Stomach (tissue), 8 donors: ENCODE measurements at regions not wholly inside any gene's neighbourhood (a gene's known extent, or its start where the extent isn't known, plus 50 kb on each side); places are given as distances from the start of the nearest gene placed in this dataset.

Source experiments
- DNase-seq, 2 donors: peaks; one replicate each; pipeline versions ENCODE4 v3.0.0 to v3.0.0-alpha.2; 2013 to 2019
- H3K27ac ChIP-seq, 5 donors: fragments of 200-600 bp in 4 of 5; sonication (generic) in 4 of 5; one replicate each; pipeline ENCODE4 v1.5.1; 2013 to 2019; ENCODE audit warnings: mild to moderate bottlenecking in 1 of 5, moderate library complexity in 1 of 5
- H3K27me3 ChIP-seq, 3 donors: fragments of 200-600 bp; sonication (generic); one replicate each; pipeline ENCODE4 v1.5.1; 2017 to 2019; ENCODE audit warnings: mixed run types in 1 of 3
- H3K36me3 ChIP-seq, 4 donors: fragments of 200-600 bp; sonication (generic); 1 replicate in 3 of 4; 2 replicates in 1 of 4; pipeline ENCODE4 v1.5.1; 2016 to 2019
- H3K4me1 ChIP-seq, 4 donors: fragments of 200-600 bp; sonication (generic); one replicate each; pipeline ENCODE4 v1.5.1; 2016 to 2019
- H3K4me3 ChIP-seq, 4 donors: fragments of 200-600 bp; sonication (generic) in 3 of 4; one replicate each; pipeline ENCODE4 v1.5.1; 2016 to 2019; ENCODE audit warnings: mild to moderate bottlenecking in 1 of 4
- H3K9me3 ChIP-seq, 4 donors: fragments of 200-600 bp; sonication (generic); one replicate each; pipeline ENCODE4 v1.5.1; 2016 to 2019
- CTCF ChIP-seq, 7 experiments: fragments of 450-650 bp in 4 of 7; fragments of 200-600 bp in 3 of 7; sonication (generic) in 3 of 7; IDR thresholded peaks; one replicate each; pipeline ENCODE4 v1.5.1; 2016 to 2019; ENCODE audit warnings: antibody characterized with exemption in 7 of 7, control low read depth in 2 of 7, mild to moderate bottlenecking in 1 of 7
- EP300 ChIP-seq: sonication (generic); formaldehyde crosslinking; IDR thresholded peaks from one replicate; pipeline ENCODE4 v1.6.1; 2017; ENCODE audit warnings: antibody characterized with exemption
- POLR2A ChIP-seq, 4 donors: fragments of 450-650 bp; IDR thresholded peaks; one replicate each; pipeline ENCODE4 v1.6.1; 2016; ENCODE audit warnings: antibody characterized with exemption in 4 of 4, control low read depth in 2 of 4, mild to moderate bottlenecking in 1 of 4, moderate library complexity in 1 of 4
- POLR2AphosphoS5 ChIP-seq, 3 donors: sonication (generic); formaldehyde crosslinking; IDR thresholded peaks; one replicate each; pipeline ENCODE4 v1.6.1; 2016; ENCODE audit warnings: antibody characterized with exemption in 3 of 3
- WGBS, 5 donors: extraction: QIAGEN DNeasy Blood & Tissue Kit in 3 of 5; methylation state at CpG; one replicate each; pipeline versions ENCODE4 v1.1.5 to v1.1.7; 2013 to 2018; 5-methylcytosine and 5-hydroxymethylcytosine counted together
- intact Hi-C: fragments of 100-400 bp; cut with DNase I; formaldehyde crosslinking; loops from one replicate; pipeline ENCODE4 v1.15.1; 2023; ENCODE audit warnings: low total_unique reads
- donor health status: healthy with polysubstance abuse.
- donor health status: Bipolar disorder and iron deficiency.
- donor health status: healthy.

DNA sequence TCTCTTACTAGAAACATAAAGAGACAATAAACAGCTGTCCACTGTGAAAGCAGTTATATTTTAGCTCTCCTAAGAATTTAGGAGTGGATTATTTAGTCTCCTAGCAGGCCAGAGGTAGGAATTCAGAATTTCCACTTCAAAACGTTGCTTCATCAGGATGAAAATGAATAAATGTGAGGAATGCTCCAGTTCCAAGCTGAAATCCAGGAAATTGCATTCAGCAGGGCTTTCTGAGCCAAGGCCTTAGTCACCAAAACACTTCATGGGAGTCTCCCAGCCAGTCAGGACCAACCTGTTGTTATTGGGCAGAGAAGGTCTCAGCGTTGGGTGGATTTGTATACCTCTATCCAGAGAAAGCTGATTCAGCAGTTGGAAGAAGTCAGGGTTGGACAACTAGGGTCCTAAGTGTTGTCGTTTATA lies 1040.3 kb downstream of the TLE1 start:
- H3K4me1 ChIP-seq = no peaks in the 10 kb centered on the region
- no peak overlapping the region for H3K4me3 ChIP-seq
- H3K36me3 ChIP-seq = no peaks in the 10 kb centered on the region
- H3K27me3 ChIP-seq = no peaks in the 10 kb centered on the region
- TF ChIP-seq EP300 = no peak
- peak in 2 of 3 donors; percentile 37 to 45 for TF ChIP-seq POLR2AphosphoS5 (IDR thresholded peaks at IDR 0.05)
- no peaks in the 10 kb centered on the region for H3K9me3 ChIP-seq
- peak in 1 of 2 donors; percentile 75 for DNase-seq
- H3K27ac ChIP-seq = peak overlapping the region in 3 of 5 donors; percentile 14 to 39 (median 31)
- 44 to 60% (median 50%) methylated on average over 3 of the region's 3 CpGs for WGBS, 5 donors
- intact Hi-C loops = no loop called here

GRCh38 chr9:80648336-80648735 lies 1041.0 kb downstream of the TLE1 start:
- WGBS, 5 donors = 75 to 89% (median 85%) methylated on average over 1 of the region's 1 CpG
- H3K27ac ChIP-seq = no peak overlapping the region
- TF ChIP-seq POLR2AphosphoS5 (IDR thresholded peaks at IDR 0.05) (no peak), CTCF (IDR thresholded peaks at IDR 0.05) (no peak), POLR2A (IDR thresholded peaks at IDR 0.05) (no peak)
- no peak for DNase-seq
- no peaks in the 10 kb centered on the region for H3K9me3 ChIP-seq
- no peaks in the 10 kb centered on the region for H3K27me3 ChIP-seq
- no peaks in the 10 kb centered on the region for H3K36me3 ChIP-seq
- H3K4me3 ChIP-seq = no peak overlapping the region
- H3K4me1 ChIP-seq = no peaks in the 10 kb centered on the region
- intact Hi-C loops = no loop called here

GRCh38 chr9:80646211-80646610 lies 1043.1 kb downstream of the TLE1 start:
- H3K4me3 ChIP-seq = no peak overlapping the region
- H3K9me3 ChIP-seq = no peaks in the 10 kb centered on the region
- WGBS, 5 donors = 87 to 91% (median 88%) methylated on average over 4 of the region's 4 CpGs
- TF ChIP-seq POLR2AphosphoS5 (IDR thresholded peaks at IDR 0.05) (no peak), CTCF (IDR thresholded peaks at IDR 0.05) (no peak), POLR2A (IDR thresholded peaks at IDR 0.05) (no peak), EP300 (no peak)
- no peaks in the 10 kb centered on the region for H3K27me3 ChIP-seq
- intact Hi-C loops = no loop called here
- no peak overlapping the region for H3K27ac ChIP-seq
- no peak for DNase-seq
- H3K36me3 ChIP-seq = no peaks in the 10 kb centered on the region
- H3K4me1 ChIP-seq = no peaks in the 10 kb centered on the region

DNA sequence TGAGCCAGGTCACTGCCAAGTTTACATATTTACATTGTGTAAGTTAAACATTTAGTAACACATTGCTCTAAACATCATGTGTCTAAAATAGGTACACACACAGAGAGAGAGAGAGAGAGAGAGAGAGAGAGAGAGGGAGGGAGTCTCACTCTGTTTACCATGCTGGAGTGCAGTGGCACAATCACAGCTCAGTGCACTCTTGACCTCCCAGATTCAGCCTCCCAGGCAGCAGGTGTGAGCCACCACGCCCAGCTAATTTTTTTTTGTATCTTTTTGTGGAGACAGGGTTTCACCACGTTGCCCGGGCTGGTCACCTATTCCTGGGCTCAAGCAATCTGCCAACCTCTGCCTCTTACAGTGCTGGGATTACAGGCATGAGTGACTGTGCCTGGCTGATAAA lies 1045.3 kb downstream of the TLE1 start:
- no peaks in the 10 kb centered on the region for H3K36me3 ChIP-seq
- H3K27ac ChIP-seq = no peak overlapping the region
- DNase-seq = peak in 1 of 2 donors; percentile 25
- no peak overlapping the region for H3K4me3 ChIP-seq
- H3K4me1 ChIP-seq = no peaks in the 10 kb centered on the region
- TF ChIP-seq POLR2AphosphoS5 (IDR thresholded peaks at IDR 0.05) (peak in 1 of 3 donors; percentile 11), EP300 (no peak)
- no peaks in the 10 kb centered on the region for H3K27me3 ChIP-seq
- no peaks in the 10 kb centered on the region for H3K9me3 ChIP-seq
- intact Hi-C loops = no loop called here
- WGBS, 5 donors = 22 to 53% (median 41%) methylated on average over 3 of the region's 3 CpGs

GRCh38 chr9:80635065-80635464 lies 1054.3 kb downstream of the TLE1 start:
- 69 to 89% (median 83%) methylated on average over 1 of the region's 1 CpG for WGBS, 5 donors
- intact Hi-C loops = no loop called here
- Histone ChIP-seq H3K4me3 (no peak overlapping the region), H3K36me3 (no peaks in the 10 kb centered on the region), H3K27me3 (no peaks in the 10 kb centered on the region), H3K4me1 (no peaks in the 10 kb centered on the region), H3K9me3 (peaks cover 0 to 21% (median 10%) of the 10 kb centered on the region in 4 donors), H3K27ac (no peak overlapping the region)
- TF ChIP-seq CTCF (IDR thresholded peaks at IDR 0.05) (no peak), EP300 (no peak), POLR2AphosphoS5 (IDR thresholded peaks at IDR 0.05) (no peak), POLR2A (IDR thresholded peaks at IDR 0.05) (no peak)
- no peak for DNase-seq
